K562 (cell line): ENCODE measurements at regions not wholly inside any gene's neighbourhood (a gene's known extent, or its start where the extent isn't known, plus 50 kb on each side); places are given as distances from the start of the nearest gene placed in this dataset.

Experiments
- ATF2 ChIP-seq: sonication (generic); formaldehyde crosslinking; IDR thresholded peaks from 2 replicates; pipeline ENCODE4 v1.8.1; 2022; ENCODE audit warnings: missing genetic modification reagents
- CHD7 ChIP-seq: fragments of 200-600 bp; sonication (generic); IDR thresholded peaks from one replicate; pipeline ENCODE4 v1.6.1; 2012; ENCODE audit warnings: mild to moderate bottlenecking, low read depth, low read length, inconsistent platforms
- CTCF ChIP-seq, 3 experiments: IDR thresholded peaks in 2 of 3; conservative IDR thresholded peaks in 1 of 3; 2 replicates each; pipeline ENCODE4 v1.5.1; 2011 to 2012; ENCODE audit warnings: low read length in 3 of 3, mild to moderate bottlenecking in 3 of 3, control low read depth in 2 of 3, improper control_type of control experiment in 1 of 3, inconsistent platforms in 1 of 3, low read depth in 1 of 3, mixed read lengths in 1 of 3, moderate library complexity in 1 of 3; ENCODE audit not compliant: insufficient read depth in 2 of 3
- MEF2A ChIP-seq: IDR thresholded peaks from 2 replicates; pipeline ENCODE4 v1.6.1; 2011; ENCODE audit warnings: low read depth, mild to moderate bottlenecking, low read length, moderate library complexity; ENCODE audit not compliant: control insufficient read depth
- PATZ1 ChIP-seq: fragments of 250-450 bp; sonication (Bioruptor Pico); IDR thresholded peaks from 2 replicates; pipeline ENCODE4 v1.5.0; 2020; ENCODE audit warnings: mild to moderate bottlenecking, borderline replicate concordance
- POLR2A ChIP-seq: fragments of 450-650 bp; conservative IDR thresholded peaks from 2 replicates; pipeline ENCODE4 v1.6.1; 2016
- RFX5 ChIP-seq: IDR thresholded peaks from 2 replicates; pipeline ENCODE4 v1.6.1; 2011; ENCODE audit warnings: low read depth, mild to moderate bottlenecking, improper control_type of control experiment, low read length
- SIN3A ChIP-seq, 2 experiments: fragments of 150-350 bp in 1 of 2; IDR thresholded peaks; 2 replicates each; pipeline ENCODE4 v1.6.1; 2011 to 2016; ENCODE audit warnings: borderline replicate concordance in 2 of 2, low read depth in 2 of 2, low read length in 2 of 2, mild to moderate bottlenecking in 2 of 2, moderate library complexity in 2 of 2; ENCODE audit not compliant: control insufficient read depth in 1 of 2
- SNAPC5 ChIP-seq: fragments of 250-450 bp; sonication (Bioruptor Pico); IDR thresholded peaks from 2 replicates; pipeline ENCODE4 v1.8.0; 2021; ENCODE audit warnings: moderate library complexity, mild to moderate bottlenecking, inconsistent platforms
- SP1 ChIP-seq: sonication (generic); formaldehyde crosslinking; IDR thresholded peaks from 2 replicates; pipeline ENCODE4 v1.8.1; 2022; ENCODE audit warnings: mild to moderate bottlenecking, missing genetic modification reagents
- TGIF2 ChIP-seq: sonication (generic); formaldehyde crosslinking; IDR thresholded peaks from 2 replicates; pipeline ENCODE4 v1.8.1; 2022; ENCODE audit warnings: mild to moderate bottlenecking, missing genetic modification reagents, moderate library complexity
- ZFX ChIP-seq: sonication (generic); formaldehyde crosslinking; IDR thresholded peaks from 2 replicates; pipeline ENCODE4 v1.8.0; 2022; ENCODE audit warnings: mild to moderate bottlenecking, missing genetic modification reagents, moderate library complexity
- ZNF444 ChIP-seq: fragments of 250-450 bp; sonication (Bioruptor Pico); IDR thresholded peaks from 2 replicates; pipeline ENCODE4 v1.4.0; 2020; ENCODE audit warnings: mild to moderate bottlenecking, moderate library complexity

GRCh38 chr10:62658516-62658915 is 146.0 kb upstream of the ADO start:
- TF ChIP-seq CHD7 (no peak), SNAPC5 (CRISPR knock-in tag) (no peak), TGIF2 (no peak), ATF2 (CRISPR knock-in tag) (no peak), ZNF444 (CRISPR knock-in tag) (no peak), MEF2A (no peak), CTCF (IDR thresholded peaks at IDR 0.05 in 2 of 3, conservative IDR thresholded peaks at IDR 0.05 in 1 of 3; ENCODE audit: insufficient read depth in 2 of 3, low read depth in 1 of 3, low read length in 3 of 3) (no peak), SIN3A (IDR thresholded peaks at IDR 0.05; ENCODE audit: borderline replicate concordance in 2 of 2, control insufficient read depth in 1 of 2, low read depth in 2 of 2, low read length in 2 of 2) (no peak), PATZ1 (CRISPR knock-in tag) (no peak), POLR2A (no peak), RFX5 (no peak), ZFX (CRISPR knock-in tag) (no peak), SP1 (CRISPR knock-in tag) (no peak)
